ENCODE measurements at regions not wholly inside any gene's neighbourhood (a gene's known extent, or its start where the extent isn't known, plus 50 kb on each side); places are given as distances from the start of the nearest gene placed in this dataset.

GRCh38 chr21:32868631-32869454 lies 97.3 kb upstream of the PAXBP1 start:
- no peak for TF ChIP-seq EZH2 (IDR thresholded peaks at IDR 0.05)
- TF ChIP-seq POLR2AphosphoS5 (IDR thresholded peaks at IDR 0.05; ENCODE audit: borderline replicate concordance, low read depth, low read length): no peak
- TF ChIP-seq FOXP2 (optimal IDR thresholded peaks at IDR 0.05; ENCODE audit: control extremely low read depth, extremely low read length, insufficient read depth): no peak

Data from SK-N-MC (cell line).